Stimulated activated CD8-positive, alpha-beta memory T cell treated with anti-CD3 and anti-CD28 coated beads, Interleukin-7, amount 100 ng/mL, for 24 hours (primary cell): ENCODE measurements at regions not wholly inside any gene's neighbourhood (a gene's known extent, or its start where the extent isn't known, plus 50 kb on each side); places are given as distances from the start of the nearest gene placed in this dataset.

Experiments
- DNase-seq: peaks from one replicate; pipeline ENCODE4 v3.0.0-alpha.2; 2020; ENCODE audit warnings: low read depth

DNA sequence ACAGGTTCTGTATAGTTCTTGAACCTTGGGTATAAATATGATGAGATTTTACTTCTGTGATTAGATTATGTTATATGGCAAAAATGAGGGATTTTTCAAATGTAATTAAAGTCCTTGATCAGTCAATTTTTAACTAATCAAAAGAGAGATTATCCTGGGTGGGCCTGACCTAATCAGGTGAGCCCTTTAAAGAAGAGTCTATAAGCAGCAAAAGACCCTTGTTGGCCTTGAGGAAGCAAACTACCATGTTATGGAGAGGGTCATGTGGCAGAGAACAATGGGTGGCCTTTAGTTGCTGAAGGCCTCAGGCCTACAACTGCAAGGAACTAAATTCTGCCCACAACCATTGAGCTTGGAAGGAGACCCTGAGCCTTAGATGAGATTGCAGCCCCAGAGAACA lies 102.5 kb upstream of the RIPOR2 start:
- no peak for DNase-seq

DNA sequence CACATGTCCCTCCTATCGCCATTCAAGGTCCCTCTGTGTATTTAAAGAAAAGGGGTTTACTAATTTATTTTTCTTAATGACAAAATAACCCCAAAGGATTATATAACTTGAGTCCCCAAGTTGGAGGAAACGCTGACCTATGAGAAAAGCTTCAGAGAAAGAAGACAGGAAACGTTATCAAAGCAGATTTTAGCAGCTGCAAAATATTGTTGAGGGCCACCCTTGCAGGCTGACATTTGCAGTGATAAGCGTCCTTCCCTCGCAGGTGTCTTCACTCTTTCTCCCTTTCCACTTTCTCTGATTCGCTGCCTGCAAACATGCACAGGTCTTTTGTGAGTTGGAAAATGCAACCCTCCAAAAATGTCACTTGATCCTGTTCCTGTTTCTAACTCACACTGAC lies 103.2 kb upstream of the RIPOR2 start:
- DNase-seq: no peak

DNA sequence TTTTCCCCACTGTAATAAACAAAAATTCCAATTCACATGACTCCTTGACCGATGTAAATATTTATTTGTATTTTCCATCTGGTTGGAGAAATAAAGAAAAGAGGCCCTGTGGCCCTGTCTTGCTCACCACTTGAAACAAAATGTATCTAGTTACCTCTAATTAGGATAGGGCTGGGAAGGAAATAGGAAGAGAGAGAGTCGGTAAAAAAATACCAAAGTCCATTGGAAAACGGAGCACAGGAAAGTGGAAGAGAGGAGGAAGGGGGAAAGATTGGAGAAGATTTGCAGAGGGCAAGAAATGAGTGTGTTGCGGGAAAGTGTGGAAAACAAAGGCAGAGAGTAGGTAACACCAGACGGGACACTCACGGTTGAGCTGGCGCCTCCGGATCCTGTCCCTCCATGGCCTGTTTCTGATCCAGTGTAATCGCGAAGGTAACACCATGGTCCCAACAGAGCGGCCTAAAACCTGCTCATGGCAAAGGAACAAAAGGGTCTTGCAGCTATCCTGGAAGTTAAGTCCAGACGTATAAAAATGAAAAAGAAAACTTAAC lies 105.8 kb upstream of the RIPOR2 start:
- no peak for DNase-seq

DNA sequence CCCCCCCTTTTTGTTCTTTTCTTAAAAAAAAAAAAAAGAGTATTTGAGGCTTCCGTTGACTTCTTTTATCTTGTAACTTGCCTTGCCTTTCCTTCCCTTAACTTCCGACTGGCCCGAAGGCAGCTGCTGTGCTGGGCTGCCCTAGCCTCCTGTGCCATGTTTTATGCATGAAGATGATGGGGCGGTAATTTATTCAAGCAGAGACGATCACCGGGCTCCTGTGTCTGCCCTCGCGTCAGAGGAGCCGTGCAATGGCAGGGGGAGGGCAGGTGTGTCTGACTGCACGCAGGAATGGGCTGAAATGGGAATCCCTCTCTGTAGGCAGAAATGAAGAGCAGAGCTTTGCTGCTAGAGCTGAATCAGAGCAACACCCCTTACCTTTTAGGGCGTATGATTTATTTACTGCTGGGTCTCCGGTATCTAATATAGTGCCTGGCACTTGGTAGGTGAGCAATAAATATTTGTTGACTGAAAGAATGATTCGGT lies 106.3 kb upstream of the RIPOR2 start:
- DNase-seq: no peak

DNA sequence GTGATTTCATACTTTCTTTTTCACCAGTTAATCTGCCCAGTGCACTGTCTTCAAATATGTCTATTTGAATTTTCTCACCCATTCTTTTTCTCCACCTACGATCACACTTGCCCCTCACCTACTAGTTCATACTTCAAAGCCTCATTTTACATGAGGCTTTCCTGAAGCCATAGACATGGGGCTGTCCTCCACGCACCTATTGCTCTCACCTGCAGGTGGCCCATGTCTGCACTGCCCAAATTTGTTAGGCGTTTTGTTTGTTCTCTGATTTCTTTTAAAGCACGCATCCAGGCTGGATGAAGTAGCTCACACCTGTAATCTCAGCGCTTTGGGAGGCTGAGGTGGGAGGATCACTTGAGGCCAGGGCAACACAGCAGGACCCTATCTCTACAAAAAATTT lies 106.8 kb upstream of the RIPOR2 start:
- DNase-seq: no peak

DNA sequence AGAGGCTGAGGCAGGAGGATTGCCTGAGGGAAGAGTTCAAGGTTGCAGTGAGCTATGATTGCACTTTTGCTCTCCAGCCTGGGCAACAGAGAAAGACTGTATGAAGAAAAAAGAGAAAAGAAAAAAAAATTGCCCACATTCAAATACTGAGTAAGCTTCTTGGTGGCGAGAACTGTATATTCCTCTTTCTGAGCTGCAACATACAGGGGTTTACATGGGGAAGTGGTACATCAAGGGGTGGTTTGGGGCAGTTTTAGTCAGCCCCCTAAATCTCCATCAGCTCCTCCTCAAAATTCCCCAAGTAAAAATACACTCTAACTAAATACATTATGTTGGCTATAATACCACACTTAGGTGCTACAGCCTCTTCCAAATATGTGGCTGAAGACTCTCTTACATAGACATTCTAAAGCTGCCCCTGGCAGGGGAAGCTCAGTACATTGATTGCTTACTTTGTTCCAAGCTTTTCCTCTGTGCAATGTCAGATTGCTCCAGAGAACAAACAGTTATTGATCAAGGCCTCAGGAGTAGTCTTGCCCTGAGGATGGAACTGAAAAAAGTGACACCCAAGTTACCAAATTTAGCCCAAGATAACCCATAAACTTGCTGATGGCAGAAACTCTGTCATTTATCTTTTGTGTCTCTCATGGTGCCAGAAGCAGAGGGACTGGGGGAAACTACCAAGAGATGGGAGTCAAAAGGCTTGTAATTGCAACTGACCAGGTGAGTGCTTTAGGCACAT lies 107.4 kb upstream of the RIPOR2 start:
- DNase-seq: no peak

DNA sequence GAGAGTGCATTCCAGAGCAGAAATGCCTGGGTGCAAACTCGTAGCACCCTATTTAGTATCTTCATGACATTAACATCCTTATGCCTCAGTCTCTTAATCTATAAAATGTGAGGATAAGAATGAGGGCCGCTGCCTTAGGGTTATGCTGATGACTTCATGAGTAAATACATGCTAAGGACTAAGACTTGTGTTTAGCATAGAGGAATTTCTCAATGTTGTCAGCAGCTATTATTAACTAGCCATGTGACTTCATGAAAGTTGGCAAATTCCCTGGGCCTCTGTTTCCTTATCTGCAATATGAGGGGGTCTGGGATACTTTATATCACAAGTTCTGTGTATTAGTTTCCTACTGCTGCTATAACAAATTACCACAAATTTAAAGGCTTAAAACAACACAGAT lies 108.1 kb upstream of the RIPOR2 start:
- DNase-seq: no peak

DNA sequence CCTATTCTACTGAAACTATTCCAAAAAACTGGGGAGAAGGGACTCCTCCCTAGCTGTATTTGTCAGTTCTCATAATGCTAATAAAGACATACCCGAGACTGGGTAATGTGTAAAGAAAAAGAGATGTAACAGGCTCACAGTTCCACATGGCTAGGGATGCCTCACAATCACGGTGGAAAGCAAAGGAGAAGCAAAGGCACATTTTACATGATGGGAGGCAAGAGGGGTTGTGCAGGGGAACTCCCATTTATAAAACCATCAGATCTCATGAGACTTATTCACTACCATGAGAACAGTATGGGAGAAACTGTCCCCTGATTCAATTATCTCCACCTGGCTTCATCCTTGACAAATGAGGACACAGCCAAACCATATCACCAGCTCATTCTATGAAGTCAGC lies 111.2 kb upstream of the RIPOR2 start:
- no peak for DNase-seq

DNA sequence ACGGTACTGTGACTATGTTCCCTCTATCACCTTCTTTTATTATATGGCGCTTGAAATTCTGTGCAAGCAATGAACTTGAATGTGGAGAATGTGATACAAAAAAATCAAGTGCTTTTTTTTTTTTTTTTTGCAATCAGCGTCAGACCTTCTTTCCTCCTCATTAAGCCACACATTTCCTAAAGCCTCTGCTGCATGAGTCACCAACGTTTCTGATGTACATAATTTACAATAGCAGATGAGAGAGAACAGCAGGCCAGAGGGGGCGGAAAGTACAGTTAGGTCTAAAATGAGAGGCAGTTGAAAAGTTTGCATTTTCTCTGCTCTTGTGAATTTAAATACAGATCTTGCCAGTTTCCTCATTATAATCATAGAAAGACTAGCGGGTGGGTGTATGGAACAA lies 114.6 kb upstream of the RIPOR2 start:
- DNase-seq: no peak

DNA sequence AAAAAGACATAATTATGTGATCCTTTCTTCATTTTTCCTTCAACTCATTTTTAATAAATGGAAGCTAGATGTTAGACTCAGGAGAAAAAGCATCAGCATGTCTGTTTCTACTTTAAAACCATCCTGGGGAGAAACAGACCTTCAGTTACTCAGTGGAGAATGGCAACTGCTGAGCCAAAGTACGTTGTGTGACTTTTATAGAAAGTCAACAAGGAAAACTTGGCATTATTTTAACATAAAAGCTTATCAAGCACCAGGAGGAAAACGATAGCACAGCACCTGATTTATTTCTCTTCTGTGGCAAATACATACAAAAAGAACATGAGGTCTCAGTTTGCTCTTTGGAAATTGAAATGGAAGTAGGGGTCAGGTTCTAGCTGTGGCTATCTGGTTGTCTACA lies 115.3 kb upstream of the RIPOR2 start:
- DNase-seq: no peak

DNA sequence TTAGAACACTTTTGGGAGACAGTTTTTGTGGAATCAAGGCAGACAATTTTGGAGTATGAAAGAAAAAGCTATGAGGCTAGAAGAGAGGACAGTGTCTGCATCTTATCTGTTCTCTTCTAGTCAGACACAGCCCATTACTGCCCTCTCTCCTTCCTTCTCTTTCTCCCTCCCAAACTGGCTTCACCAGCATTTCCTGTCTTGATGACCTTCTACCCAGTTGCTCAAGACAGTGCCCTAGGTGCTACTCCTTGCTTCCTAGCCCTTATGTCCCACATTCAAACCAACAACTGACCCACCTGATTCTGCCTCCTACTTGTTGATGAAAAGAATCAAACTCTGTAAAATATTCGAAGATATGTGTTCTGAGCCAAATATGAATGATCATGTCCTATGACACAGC lies 116.4 kb upstream of the RIPOR2 start:
- DNase-seq: no peak

DNA sequence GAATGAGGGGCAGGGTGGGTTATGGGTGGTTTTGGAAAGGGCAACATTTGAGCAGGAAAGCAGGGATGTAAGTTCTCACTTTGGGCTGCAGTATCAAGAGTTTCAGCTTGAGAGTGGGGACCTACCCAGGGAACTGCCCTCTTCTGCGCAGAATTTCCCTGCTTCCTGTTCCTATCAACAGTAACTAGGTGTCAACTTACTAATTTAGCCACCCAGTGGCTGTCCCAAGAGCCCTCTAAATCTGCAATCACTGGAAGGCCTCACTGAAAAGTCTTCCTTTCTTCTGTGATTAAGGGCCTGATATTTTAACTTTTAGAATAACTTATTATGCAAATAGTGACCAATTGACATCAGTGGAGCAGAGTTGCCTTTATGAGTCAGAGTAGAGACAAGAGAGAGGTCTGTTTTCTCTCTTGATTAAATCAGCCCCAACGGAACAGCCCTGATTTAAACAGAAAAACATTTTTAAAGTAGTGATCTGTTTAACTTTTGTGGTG lies 118.2 kb upstream of the RIPOR2 start:
- DNase-seq: no peak

DNA sequence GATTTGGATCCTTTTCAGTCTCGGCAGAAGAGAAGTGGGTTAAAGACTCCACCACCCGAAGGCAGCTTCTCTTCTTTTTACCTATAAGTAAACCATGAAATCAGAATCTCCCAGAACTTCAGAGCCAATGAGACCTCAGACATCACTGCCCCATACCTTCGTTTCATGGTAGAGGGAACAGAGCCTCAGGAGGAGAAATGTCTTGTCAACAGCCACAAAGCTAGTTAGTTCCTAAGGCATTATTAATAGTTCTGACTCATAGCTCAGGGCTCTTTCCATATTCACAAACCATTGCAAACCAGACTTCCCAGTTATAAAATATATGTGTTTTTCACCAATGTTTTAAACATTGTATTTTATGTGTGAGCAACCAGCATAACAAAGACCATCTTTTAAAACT lies 118.7 kb upstream of the RIPOR2 start:
- DNase-seq: no peak

DNA sequence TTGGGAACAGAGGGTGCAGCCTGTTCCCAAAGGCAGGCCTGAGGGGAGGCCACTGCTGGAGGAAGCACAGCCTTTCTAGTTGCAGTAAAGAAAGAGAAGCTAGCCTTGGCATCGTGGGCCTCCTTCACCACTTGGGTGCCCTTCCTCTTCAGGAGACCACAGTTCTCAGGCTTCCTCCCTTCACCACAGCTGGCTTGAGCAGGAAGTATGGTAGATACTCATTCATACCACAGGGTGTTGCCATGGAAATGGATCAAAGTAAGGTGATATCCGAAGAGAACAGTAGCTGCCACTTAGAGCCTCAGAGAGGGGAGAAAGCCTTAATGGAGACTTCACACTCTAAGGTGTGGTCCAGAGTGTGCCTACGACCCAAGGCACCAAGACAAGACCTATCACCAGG lies 120.4 kb upstream of the RIPOR2 start:
- no peak for DNase-seq

DNA sequence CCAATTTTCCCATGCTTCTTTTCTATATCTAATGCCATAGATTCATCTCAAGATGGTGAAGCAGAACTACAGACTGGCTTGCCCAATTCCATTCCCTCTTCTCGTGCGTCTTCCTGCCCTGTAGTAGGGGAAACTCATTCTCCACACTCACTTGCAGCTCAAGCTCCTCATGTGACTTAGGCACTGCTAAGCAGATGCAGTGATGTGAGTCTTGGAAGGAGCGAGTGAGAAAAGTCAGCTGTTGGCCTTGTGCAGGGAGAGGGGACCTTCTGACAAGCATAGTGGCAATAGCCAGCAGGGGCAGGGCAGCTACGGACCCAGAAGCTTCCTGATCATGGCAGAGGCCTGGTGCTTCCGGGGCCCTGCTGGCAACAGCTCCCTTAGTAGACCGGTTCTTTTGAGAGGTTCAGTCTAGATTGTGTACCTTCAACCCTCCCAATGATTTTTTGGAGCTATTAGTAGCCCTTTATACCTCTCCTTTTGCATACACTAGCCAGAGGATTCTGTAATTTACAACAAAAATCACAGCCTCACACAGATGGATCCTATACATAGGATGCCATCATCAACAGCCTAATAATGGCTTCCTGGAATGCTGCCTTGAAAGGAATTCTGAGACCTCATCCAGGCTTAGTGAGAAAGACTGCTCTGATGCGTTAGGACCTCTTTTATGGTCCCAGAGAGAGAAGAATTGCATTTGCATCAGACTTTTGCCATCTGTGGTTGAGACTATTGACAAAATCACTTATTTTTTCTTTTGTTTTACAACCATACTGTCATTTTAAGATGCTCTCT lies 121.5 kb upstream of the RIPOR2 start:
- no peak for DNase-seq

DNA sequence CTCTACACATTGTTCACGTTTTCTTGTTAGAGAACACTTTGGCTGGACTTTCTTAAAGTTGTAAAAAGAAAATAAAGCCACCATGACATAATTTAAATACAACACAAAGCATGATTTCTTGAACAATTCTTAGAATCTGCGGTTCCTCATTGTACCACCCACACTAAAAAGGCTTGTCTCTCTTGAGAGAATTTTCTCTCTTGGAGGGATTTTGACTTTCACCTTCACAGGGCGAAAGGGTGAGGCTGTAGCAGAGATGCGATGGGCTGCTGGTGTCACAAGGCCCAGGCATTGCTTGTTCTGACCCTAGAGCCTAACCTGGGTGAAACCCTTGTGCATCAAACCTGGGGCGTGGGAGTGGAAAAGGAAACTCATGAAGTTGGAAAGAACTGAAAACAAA lies 122.7 kb upstream of the RIPOR2 start:
- DNase-seq: no peak

DNA sequence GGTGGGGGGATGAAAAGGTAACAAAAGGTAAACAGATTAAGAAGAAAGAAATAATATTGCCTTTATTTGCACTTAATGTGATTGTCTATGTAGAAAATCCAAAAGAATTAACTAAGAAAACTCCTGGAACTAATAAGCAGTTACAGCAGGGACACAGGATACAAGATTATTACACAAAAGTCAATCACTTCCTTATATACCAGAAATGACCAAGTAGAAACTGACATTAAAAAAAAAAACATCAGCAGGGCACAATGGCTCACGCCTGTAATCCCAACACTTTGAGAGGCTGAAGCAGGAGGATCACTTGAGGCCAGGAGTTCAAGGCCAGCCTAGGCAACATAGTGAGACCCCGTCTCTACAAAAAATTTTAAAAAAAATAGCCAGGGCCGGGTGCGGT lies 123.2 kb upstream of the RIPOR2 start:
- no peak for DNase-seq

DNA sequence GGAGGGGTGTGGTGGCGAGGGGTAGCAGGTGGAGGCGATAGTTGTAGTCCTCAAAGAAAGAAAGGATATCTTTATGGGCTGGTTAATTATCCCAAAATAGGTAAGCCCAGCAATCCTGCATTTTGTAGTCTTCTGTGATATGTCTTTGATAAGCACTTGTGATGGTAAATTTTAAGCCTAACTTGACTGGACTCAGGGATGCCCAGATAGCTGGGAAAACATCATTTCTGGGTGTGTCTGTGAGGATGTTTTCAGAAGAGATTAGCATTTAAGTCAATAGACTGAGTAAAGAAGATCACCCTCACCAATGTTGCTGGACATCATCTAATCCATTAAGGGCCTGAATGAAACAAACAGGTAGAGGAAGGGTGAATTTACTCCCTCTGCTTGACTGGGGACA lies 124.8 kb upstream of the RIPOR2 start:
- DNase-seq: no peak

DNA sequence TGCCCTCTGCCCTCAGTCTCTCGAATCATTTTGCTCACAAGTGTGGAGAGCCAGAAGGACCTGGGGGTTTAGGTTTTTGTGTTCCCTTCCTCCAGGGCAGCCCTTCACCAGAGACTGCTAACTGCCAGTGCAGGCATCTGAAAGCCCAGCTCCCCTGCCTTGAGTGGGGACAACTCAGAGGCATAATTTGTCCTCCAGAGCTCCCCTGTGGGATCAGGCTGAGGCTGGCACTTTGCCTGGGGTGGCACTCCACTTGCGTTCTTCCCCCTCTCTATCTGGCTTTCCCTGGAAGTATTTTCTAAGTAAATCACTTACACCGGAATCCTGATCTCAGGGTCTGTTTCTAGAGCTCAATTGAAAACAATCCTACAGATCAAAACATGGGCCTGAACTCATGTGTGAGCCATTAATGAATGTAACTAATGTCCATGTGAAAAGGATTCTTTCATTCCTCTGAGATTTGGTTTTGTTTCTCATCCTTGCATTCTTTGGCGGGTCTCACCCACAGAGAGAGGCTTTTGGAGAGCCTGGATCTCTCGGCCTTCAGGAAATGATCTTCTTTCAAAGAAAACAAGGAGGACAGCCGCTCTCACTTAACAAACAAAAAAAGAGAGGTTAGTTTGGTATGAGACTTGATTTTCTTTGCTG lies 125.7 kb upstream of the RIPOR2 start:
- no peak for DNase-seq

DNA sequence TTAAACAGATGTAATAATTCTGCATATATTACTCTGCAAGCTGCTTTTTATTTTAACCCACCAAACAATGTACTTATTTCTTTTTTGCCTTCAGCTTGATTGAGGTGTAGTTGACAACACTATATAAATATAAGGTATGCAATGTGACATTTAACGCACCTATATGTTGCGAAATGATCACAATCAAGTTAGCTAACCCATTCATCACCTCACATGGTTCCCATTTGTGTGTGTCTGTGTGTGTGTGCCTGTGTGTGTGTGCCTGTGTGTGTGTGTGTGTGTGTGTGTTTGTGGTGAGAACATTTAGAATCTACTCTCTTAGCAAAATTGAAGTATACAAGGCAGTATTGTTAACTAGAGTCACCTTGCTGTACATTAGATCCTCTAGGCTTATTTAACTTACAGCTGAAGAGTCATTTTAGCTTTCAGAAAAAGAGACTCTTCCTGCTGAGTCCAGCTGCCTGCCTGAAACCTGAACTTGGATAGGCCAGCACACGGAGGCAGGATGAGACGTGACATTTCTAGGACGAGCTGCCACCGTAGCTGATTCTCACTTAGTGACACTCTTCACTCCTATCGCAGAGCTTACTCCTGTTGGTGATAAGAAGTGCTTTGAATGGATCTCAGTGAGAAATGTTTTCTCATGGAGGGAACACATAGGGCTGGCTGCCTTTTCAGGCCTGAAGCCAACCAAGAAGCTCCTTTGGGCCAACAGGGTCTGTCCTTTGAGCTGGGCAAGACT lies 126.5 kb upstream of the RIPOR2 start:
- no peak for DNase-seq

DNA sequence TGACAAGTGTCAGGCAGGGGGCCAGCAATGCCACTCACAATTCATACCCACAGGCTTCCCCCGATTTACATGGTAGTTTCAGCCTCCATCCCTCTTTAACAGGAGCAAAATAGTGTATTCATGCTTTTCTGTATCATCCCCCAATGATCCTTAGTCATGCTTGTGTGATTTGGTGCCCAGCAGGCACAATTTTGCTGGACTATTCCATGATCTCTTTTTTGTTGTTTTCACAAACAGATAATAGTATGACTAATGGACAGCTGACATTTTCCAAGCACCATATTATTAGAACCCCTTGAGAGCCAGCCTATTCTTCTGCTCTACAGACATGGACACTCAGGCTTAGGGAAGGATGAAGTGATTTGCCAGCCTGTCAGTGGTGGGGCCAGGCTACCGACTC lies 128.2 kb upstream of the RIPOR2 start:
- no peak for DNase-seq

DNA sequence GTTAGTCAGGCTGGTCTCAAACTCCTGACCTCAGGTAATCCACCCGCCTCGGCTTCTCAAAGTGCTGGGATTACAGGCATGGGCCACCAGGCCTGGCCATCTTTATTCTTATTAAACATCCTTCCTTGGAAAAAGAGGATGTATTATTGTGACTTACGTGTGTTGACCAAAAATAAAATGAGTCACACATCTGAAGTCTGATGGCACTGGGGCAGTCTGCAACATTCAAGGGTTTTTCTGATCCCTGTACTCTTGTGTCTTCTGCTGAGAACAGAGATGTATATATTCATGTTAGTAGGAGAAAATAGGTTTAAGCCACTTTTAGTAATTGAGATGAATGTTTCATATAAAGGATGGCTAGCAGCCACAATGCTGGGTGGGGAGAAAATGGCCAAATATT lies 129.9 kb upstream of the RIPOR2 start:
- DNase-seq: no peak
